NB4 (cell line): ENCODE measurements at regions not wholly inside any gene's neighbourhood (a gene's known extent, or its start where the extent isn't known, plus 50 kb on each side); places are given as distances from the start of the nearest gene placed in this dataset.

ENCODE experiments used
- CTCF ChIP-seq: IDR thresholded peaks from one replicate; pipeline ENCODE4 v1.5.1; 2012; ENCODE audit warnings: low read depth, low read length
- POLR2A ChIP-seq: IDR thresholded peaks from 2 replicates; pipeline ENCODE4 v1.6.1; 2011; ENCODE audit warnings: mild to moderate bottlenecking; ENCODE audit not compliant: insufficient read length; ENCODE audit errors: extremely low read depth

GRCh38 chr1:98086156-98086555 lies 165.3 kb upstream of the DPYD start:
- TF ChIP-seq CTCF (no peak), POLR2A (no peak)
